Caco-2 (cell line): ENCODE measurements at regions not wholly inside any gene's neighbourhood (a gene's known extent, or its start where the extent isn't known, plus 50 kb on each side); places are given as distances from the start of the nearest gene placed in this dataset.

Experiments used
- BruUV-seq: library from RNA; stranded (reverse); fragments of 400-500 nt; replicated peaks from 2 replicates; lab custom pipeline; 2021; lab: Mats Ljungman, UMichigan
- CTCF ChIA-PET: fragments of 300-600 bp; sonication (Branson Sonifier 250); formaldehyde crosslinking; loops from one replicate; lab custom pipeline; 2022; ENCODE audit warnings: antibody characterized with exemption; lab: Charles Lee
- POLR2A ChIA-PET: fragments of 300-600 bp; sonication (Branson Sonifier 250); formaldehyde crosslinking; loops from one replicate; lab custom pipeline; 2022; ENCODE audit warnings: antibody characterized with exemption; lab: Charles Lee
- DNase-seq, 2 experiments: peaks; one replicate each; pipeline versions ENCODE4 v3.0.0 to v3.0.0-alpha.2; 2020 to 2022
- H3K27me3 ChIP-seq: replicated peaks from 2 replicates; pipeline ENCODE4 v1.6.0; 2011; ENCODE audit warnings: low read length; ENCODE audit not compliant: control insufficient read depth, insufficient read depth
- H3K36me3 ChIP-seq: 2 replicates; pipeline ENCODE4 v1.5.1; 2011; ENCODE audit warnings: low read length; ENCODE audit not compliant: control insufficient read depth, insufficient read depth
- H3K4me1 ChIP-seq: fragments of 250-450 bp; sonication (Bioruptor Pico); 2 replicates; pipeline ENCODE4 v1.5.1; 2020; ENCODE audit warnings: mild to moderate bottlenecking
- H3K4me3 ChIP-seq: 2 replicates; pipeline ENCODE4 v1.5.1; 2011; ENCODE audit warnings: low read depth, mild to moderate bottlenecking, control low read depth, low read length
- H3K9me3 ChIP-seq: fragments of 250-450 bp; sonication (Bioruptor Pico); 2 replicates; pipeline ENCODE4 v1.5.1; 2020; ENCODE audit warnings: mild to moderate bottlenecking, moderate library complexity
- H3K27ac Mint-ChIP-seq: one replicate; pipeline ENCODE4 v1.8.0; 2022; ENCODE audit warnings: mixed read lengths; ENCODE audit not compliant: unreplicated experiment
- H3K27me3 Mint-ChIP-seq: one replicate; pipeline ENCODE4 v1.8.0; 2022; ENCODE audit warnings: mixed read lengths; ENCODE audit not compliant: insufficient read depth, unreplicated experiment
- H3K36me3 Mint-ChIP-seq: one replicate; pipeline ENCODE4 v1.8.0; 2022; ENCODE audit warnings: mild to moderate bottlenecking, mixed read lengths; ENCODE audit not compliant: insufficient read depth, unreplicated experiment
- H3K4me1 Mint-ChIP-seq: one replicate; pipeline ENCODE4 v1.8.0; 2022; ENCODE audit warnings: low read depth, mixed read lengths; ENCODE audit not compliant: unreplicated experiment
- H3K4me3 Mint-ChIP-seq: one replicate; pipeline ENCODE4 v1.8.0; 2022; ENCODE audit warnings: mild to moderate bottlenecking, moderate library complexity, mixed read lengths; ENCODE audit not compliant: unreplicated experiment
- H3K9me3 Mint-ChIP-seq: one replicate; pipeline ENCODE4 v1.8.0; 2022; ENCODE audit warnings: mixed read lengths; ENCODE audit not compliant: unreplicated experiment
- CTCF ChIP-seq, 2 experiments: fragments of 200-600 bp in 1 of 2; IDR thresholded peaks; 1 replicate in 1 of 2; 2 replicates in 1 of 2; pipeline versions ENCODE4 v1.5.1 to v1.8.0; 2011 to 2022; ENCODE audit warnings: antibody characterized with exemption in 1 of 2, control low read depth in 1 of 2, inconsistent platforms in 1 of 2, low read depth in 1 of 2, low read length in 1 of 2, mild to moderate bottlenecking in 1 of 2, moderate library complexity in 1 of 2; ENCODE audit not compliant: insufficient read depth in 1 of 2, severe bottlenecking in 1 of 2, unreplicated experiment in 1 of 2
- intact Hi-C: fragments of 100-400 bp; cut with micrococcal nuclease; formaldehyde crosslinking; loops from one replicate; pipeline ENCODE4 v1.10.0; 2022; ENCODE audit not compliant: unreplicated experiment

- POLR2A ChIA-PET, result no interaction called here
- TF ChIP-seq CTCF (IDR thresholded peaks at IDR 0.05; ENCODE audit: insufficient read depth in 1 of 2, low read depth in 1 of 2, low read length in 1 of 2, severe bottlenecking in 1 of 2, unreplicated experiment in 1 of 2), result no peak
- Mint-ChIP-seq H3K4me3 (no peak overlapping the region), H3K27me3 (peaks cover 20% of the 10 kb centered on the region), H3K9me3 (no peaks in the 10 kb centered on the region), H3K4me1 (no peaks in the 10 kb centered on the region), H3K27ac (no peak overlapping the region), H3K36me3 (no peaks in the 10 kb centered on the region)
- no peaks in the 10 kb centered on the region for H3K36me3 ChIP-seq
- H3K4me3 ChIP-seq, result no peak overlapping the region
- CTCF ChIA-PET, result no interaction called here
- BruUV-seq, result no TSS peak
- H3K9me3 ChIP-seq, result no peaks in the 10 kb centered on the region
- intact Hi-C loops, result no loop called here
- no peak for DNase-seq
- H3K4me1 ChIP-seq, result no peaks in the 10 kb centered on the region
- H3K27me3 ChIP-seq, result no peaks in the 10 kb centered on the region; the same call in 1 of the 2 replicates
Measured at GRCh38 chr2:16747257-16747656, 81.6 kb upstream of the CYRIA start.

GRCh38 chr2:16746833-16747232 lies 81.2 kb upstream of the CYRIA start:
- POLR2A ChIA-PET, result no interaction called here
- CTCF ChIA-PET, result no interaction called here
- H3K4me3 Mint-ChIP-seq, result no peak overlapping the region

DNA sequence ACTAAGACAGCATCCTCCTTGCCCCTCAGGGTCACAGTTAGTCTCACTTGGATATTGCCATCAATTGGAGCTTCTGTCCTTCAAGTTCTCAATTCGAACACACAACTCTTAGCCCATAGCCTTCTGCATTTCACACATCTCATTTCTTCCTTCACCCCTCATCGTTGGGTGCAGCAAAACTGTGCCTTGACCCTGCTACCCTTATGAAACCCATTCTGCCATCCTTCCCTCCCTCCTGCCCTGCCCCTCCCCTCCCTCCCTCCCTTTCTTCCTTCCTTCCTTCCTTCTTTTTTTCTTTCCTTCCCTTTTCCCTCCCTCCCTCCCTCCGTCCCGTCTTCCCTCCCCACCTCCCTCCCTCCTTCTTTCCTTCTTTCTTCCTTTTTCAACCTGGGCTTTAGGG lies 80.7 kb upstream of the CYRIA start:
- Histone ChIP-seq H3K4me1 (no peaks in the 10 kb centered on the region), H3K9me3 (no peaks in the 10 kb centered on the region), H3K27me3 (no peaks in the 10 kb centered on the region; the same call in 1 of the 2 replicates), H3K4me3 (no peak overlapping the region), H3K36me3 (no peaks in the 10 kb centered on the region)
- no peak overlapping the region for H3K27ac Mint-ChIP-seq
- intact Hi-C loops, result no loop called here
- BruUV-seq, result no TSS peak
- no peak for TF ChIP-seq CTCF (IDR thresholded peaks at IDR 0.05; ENCODE audit: insufficient read depth in 1 of 2, low read depth in 1 of 2, low read length in 1 of 2, severe bottlenecking in 1 of 2, unreplicated experiment in 1 of 2)
- ChIA-PET POLR2A (no interaction called here), CTCF (no interaction called here)
- no peaks in the 10 kb centered on the region for H3K4me1 Mint-ChIP-seq
- no peak for DNase-seq
- peaks cover 20% of the 10 kb centered on the region for H3K27me3 Mint-ChIP-seq
- no peak overlapping the region for H3K4me3 Mint-ChIP-seq
- H3K9me3 Mint-ChIP-seq, result no peaks in the 10 kb centered on the region
- H3K36me3 Mint-ChIP-seq, result no peaks in the 10 kb centered on the region

More at GRCh38 chr2:16746833-16747232, 81.2 kb upstream of the CYRIA start:
- Mint-ChIP-seq H3K27me3 (peaks cover 20% of the 10 kb centered on the region), H3K27ac (no peak overlapping the region), H3K9me3 (no peaks in the 10 kb centered on the region), H3K36me3 (no peaks in the 10 kb centered on the region), H3K4me1 (no peaks in the 10 kb centered on the region)
- no peak for DNase-seq
- BruUV-seq, result no TSS peak
- intact Hi-C loops, result no loop called here
- Histone ChIP-seq H3K4me1 (no peaks in the 10 kb centered on the region), H3K9me3 (no peaks in the 10 kb centered on the region), H3K4me3 (no peak overlapping the region), H3K36me3 (no peaks in the 10 kb centered on the region), H3K27me3 (no peaks in the 10 kb centered on the region; the same call in 1 of the 2 replicates)
- no peak for TF ChIP-seq CTCF (IDR thresholded peaks at IDR 0.05; ENCODE audit: insufficient read depth in 1 of 2, low read depth in 1 of 2, low read length in 1 of 2, severe bottlenecking in 1 of 2, unreplicated experiment in 1 of 2)
